ENCODE measurements at regions not wholly inside any gene's neighbourhood (a gene's known extent, or its start where the extent isn't known, plus 50 kb on each side); places are given as distances from the start of the nearest gene placed in this dataset.

DNA sequence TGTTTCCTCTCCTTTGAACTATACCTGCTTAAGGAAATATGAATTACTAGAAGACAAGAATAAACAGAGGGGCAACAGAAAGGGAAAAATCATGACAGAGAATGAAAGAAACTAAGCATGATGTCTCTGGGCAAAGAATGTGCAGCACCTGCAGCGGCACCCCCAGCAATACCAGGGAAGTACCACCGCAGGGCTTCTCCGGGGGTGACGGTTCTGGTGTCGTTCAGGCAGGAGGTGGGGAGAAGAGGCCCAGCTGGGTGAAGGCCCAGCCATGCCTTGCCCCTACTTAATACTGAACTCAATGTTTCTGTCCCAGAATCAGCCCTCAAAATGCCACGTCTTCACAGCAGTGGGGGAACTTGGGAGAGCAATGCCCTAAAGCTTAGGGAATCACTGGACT, 337.6 kb downstream of the CDC14C start:
- Histone ChIP-seq H3K27ac (ENCODE audit: insufficient read depth, low read length, poor library complexity, severe bottlenecking) (no peak overlapping the region), H3K4me1 (ENCODE audit: control insufficient read depth, insufficient read depth, low read length, poor library complexity, severe bottlenecking) (no peaks in the 10 kb centered on the region), H3K36me3 (ENCODE audit: control insufficient read depth, insufficient read depth, low read length) (no peaks in the 10 kb centered on the region), H3K27me3 (ENCODE audit: control insufficient read depth, insufficient read depth, low read length) (no peaks in the 10 kb centered on the region), H3K9me3 (ENCODE audit: control insufficient read depth in 2 of 2, low read length in 2 of 2) (no peaks in the 10 kb centered on the region), H3K4me3 (ENCODE audit: low read depth, low read length) (no peak overlapping the region)
- DNase-seq (peak in 1 of 3 donors; percentile 0), ATAC-seq (ENCODE audit: low read depth in 2 of 2) (no peak)
- no peaks in the 10 kb centered on the region for H3K27me3 Mint-ChIP-seq
- no peaks in the 10 kb centered on the region for H3K36me3 Mint-ChIP-seq
- H3K4me3 Mint-ChIP-seq, result no peak overlapping the region
- peaks cover 0 to 15% (median 3%) of the 10 kb centered on the region in 7 donors for H3K9me3 Mint-ChIP-seq
- no peaks in the 10 kb centered on the region for H3K4me1 Mint-ChIP-seq
- no peak overlapping the region for H3K27ac Mint-ChIP-seq

DNA sequence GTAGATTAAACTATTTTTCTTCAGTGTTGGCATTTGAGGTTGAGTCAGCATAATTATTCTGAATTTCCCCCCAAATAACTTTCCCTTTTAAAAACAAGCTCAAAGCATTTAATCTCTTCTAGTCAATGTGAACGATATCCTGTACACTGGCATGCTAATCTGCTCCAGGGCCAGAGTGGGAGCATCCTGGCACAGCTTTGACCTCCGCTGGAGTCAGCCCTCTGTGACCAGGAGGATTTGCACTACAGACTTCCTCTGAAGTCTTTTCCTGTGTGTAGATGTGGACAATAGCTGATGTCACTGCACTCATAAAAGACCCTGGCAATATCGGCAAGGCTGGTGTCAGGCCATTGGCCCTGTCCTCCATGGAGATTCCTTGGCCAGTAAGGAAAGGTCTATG, 340.2 kb downstream of the CDC14C start:
- Histone ChIP-seq H3K9me3 (ENCODE audit: control insufficient read depth in 2 of 2, low read length in 2 of 2) (no peaks in the 10 kb centered on the region), H3K4me3 (ENCODE audit: low read depth, low read length) (no peak overlapping the region), H3K4me1 (ENCODE audit: control insufficient read depth, insufficient read depth, low read length, poor library complexity, severe bottlenecking) (no peaks in the 10 kb centered on the region), H3K36me3 (ENCODE audit: control insufficient read depth, insufficient read depth, low read length) (no peaks in the 10 kb centered on the region), H3K27me3 (ENCODE audit: control insufficient read depth, insufficient read depth, low read length) (no peaks in the 10 kb centered on the region), H3K27ac (ENCODE audit: insufficient read depth, low read length, poor library complexity, severe bottlenecking) (no peak overlapping the region)
- Mint-ChIP-seq H3K36me3 (no peaks in the 10 kb centered on the region), H3K4me1 (no peaks in the 10 kb centered on the region), H3K9me3 (peaks cover 0 to 13% (median 2%) of the 10 kb centered on the region in 7 donors), H3K27me3 (no peaks in the 10 kb centered on the region), H3K4me3 (no peak overlapping the region), H3K27ac (no peak overlapping the region)
- DNase-seq (no peak), ATAC-seq (ENCODE audit: low read depth in 2 of 2) (no peak)

DNA sequence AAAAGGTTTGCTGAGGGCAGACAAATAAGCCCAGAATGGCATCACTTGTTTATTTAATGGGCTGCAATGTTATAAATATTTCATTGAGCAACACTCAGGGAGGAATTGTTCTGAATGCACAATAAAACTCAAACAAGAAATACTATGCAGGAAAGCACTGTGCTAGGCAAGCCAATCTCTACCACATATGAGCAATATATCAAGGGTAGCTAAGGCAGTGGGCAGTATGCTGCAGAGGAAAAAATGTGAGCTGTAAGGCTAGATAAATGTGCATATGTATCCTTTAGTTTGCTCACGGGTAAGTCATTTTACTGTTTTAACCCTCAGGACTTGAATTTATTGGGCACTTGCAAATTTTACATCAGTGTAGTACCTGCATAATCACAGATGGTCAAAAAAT, 349.6 kb downstream of the CDC14C start:
- no peak for ATAC-seq (ENCODE audit: low read depth in 2 of 2)
- H3K4me1 Mint-ChIP-seq, result no peaks in the 10 kb centered on the region
- no peak for DNase-seq
- Histone ChIP-seq H3K4me1 (ENCODE audit: control insufficient read depth, insufficient read depth, low read length, poor library complexity, severe bottlenecking) (no peaks in the 10 kb centered on the region), H3K27ac (ENCODE audit: insufficient read depth, low read length, poor library complexity, severe bottlenecking) (no peak overlapping the region), H3K36me3 (ENCODE audit: control insufficient read depth, insufficient read depth, low read length) (no peaks in the 10 kb centered on the region), H3K27me3 (ENCODE audit: control insufficient read depth, insufficient read depth, low read length) (no peaks in the 10 kb centered on the region), H3K9me3 (ENCODE audit: control insufficient read depth in 2 of 2, low read length in 2 of 2) (no peaks in the 10 kb centered on the region), H3K4me3 (ENCODE audit: low read depth, low read length) (no peak overlapping the region)
- peaks cover 0 to 10% (median under 1%) of the 10 kb centered on the region in 7 donors for H3K9me3 Mint-ChIP-seq
- no peak overlapping the region for H3K4me3 Mint-ChIP-seq
- H3K27me3 Mint-ChIP-seq, result no peaks in the 10 kb centered on the region
- H3K27ac Mint-ChIP-seq, result no peak overlapping the region
- no peaks in the 10 kb centered on the region for H3K36me3 Mint-ChIP-seq

DNA sequence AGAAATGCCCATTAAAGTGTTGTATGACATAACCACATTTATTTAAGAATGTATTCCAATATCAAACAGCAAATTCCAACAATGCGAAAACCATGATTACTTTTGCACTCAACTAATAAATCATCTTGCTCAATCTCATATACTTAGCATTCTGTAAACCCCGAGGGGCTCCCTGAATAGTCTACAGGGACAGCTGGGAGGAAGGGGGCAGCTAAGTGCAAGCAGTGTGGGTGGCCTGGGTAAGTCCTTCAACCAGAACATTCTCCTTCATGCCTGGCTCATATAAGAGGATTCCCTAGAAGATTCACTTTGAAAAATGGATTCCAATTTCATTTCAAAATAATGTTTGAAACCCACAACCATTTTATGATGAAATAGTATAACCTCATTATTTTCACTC, 355.5 kb downstream of the CDC14C start:
- H3K27ac ChIP-seq (ENCODE audit: insufficient read depth, low read length, poor library complexity, severe bottlenecking), result no peak overlapping the region
- H3K27ac Mint-ChIP-seq, result no peak overlapping the region
- H3K4me1 Mint-ChIP-seq, result no peaks in the 10 kb centered on the region
- H3K4me3 ChIP-seq (ENCODE audit: low read depth, low read length), result no peak overlapping the region
- peaks cover 0 to 15% (median 4%) of the 10 kb centered on the region in 7 donors for H3K9me3 Mint-ChIP-seq
- H3K36me3 ChIP-seq (ENCODE audit: control insufficient read depth, insufficient read depth, low read length), result no peaks in the 10 kb centered on the region
- H3K27me3 Mint-ChIP-seq, result no peaks in the 10 kb centered on the region
- DNase-seq (no peak), ATAC-seq (ENCODE audit: low read depth in 2 of 2) (no peak)
- no peak overlapping the region for H3K4me3 Mint-ChIP-seq
- no peaks in the 10 kb centered on the region for H3K27me3 ChIP-seq (ENCODE audit: control insufficient read depth, insufficient read depth, low read length)
- no peaks in the 10 kb centered on the region for H3K9me3 ChIP-seq (ENCODE audit: control insufficient read depth in 2 of 2, low read length in 2 of 2)
- no peaks in the 10 kb centered on the region for H3K36me3 Mint-ChIP-seq
- no peaks in the 10 kb centered on the region for H3K4me1 ChIP-seq (ENCODE audit: control insufficient read depth, insufficient read depth, low read length, poor library complexity, severe bottlenecking)

DNA sequence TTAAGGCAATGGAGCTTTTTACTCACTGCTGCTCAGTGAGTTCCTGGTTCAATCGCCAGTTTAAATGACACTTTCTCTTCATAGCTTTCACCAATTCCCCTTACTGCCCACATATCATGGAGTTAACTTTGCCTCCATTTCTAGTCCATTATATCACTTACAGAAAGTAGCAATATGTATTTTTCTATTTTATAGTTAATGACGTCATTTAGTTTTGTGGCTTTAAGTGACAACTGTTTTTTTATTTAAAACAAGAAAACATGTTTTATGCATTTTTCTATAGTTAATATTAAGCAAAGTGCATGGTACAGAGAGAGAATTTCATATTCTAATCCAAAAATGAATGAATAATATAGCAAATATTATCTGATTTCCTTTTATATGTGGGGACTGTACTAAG, 363.3 kb downstream of the CDC14C start:
- Mint-ChIP-seq H3K9me3 (peaks cover 0 to 9% (median 2%) of the 10 kb centered on the region in 7 donors), H3K27ac (no peak overlapping the region), H3K4me1 (no peaks in the 10 kb centered on the region), H3K4me3 (no peak overlapping the region), H3K36me3 (no peaks in the 10 kb centered on the region), H3K27me3 (no peaks in the 10 kb centered on the region)
- no peak for ATAC-seq (ENCODE audit: low read depth in 2 of 2)
- Histone ChIP-seq H3K9me3 (ENCODE audit: control insufficient read depth in 2 of 2, low read length in 2 of 2) (no peaks in the 10 kb centered on the region), H3K36me3 (ENCODE audit: control insufficient read depth, insufficient read depth, low read length) (no peaks in the 10 kb centered on the region), H3K4me3 (ENCODE audit: low read depth, low read length) (no peak overlapping the region), H3K27ac (ENCODE audit: insufficient read depth, low read length, poor library complexity, severe bottlenecking) (no peak overlapping the region), H3K4me1 (ENCODE audit: control insufficient read depth, insufficient read depth, low read length, poor library complexity, severe bottlenecking) (no peaks in the 10 kb centered on the region), H3K27me3 (ENCODE audit: control insufficient read depth, insufficient read depth, low read length) (no peaks in the 10 kb centered on the region)
- DNase-seq, result no peak

DNA sequence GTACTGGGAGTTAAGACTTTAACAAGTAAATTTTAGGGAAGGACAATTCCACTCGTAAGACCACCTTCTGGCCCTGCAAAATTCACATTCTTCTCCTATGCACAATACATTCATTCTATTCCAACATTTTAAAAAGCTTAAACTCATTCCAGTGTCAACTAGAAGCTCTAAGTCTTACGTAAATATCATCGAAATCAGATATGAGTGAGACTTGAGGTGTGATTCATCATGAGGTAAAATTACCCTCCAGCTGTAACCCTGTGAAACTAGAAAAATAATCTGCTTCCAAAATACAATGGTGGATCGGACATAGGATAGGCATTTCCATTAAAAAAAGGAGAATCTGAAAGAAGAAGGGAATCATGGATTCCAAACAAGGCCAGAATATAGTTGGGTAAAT, 370.3 kb downstream of the CDC14C start:
- H3K4me3 ChIP-seq (ENCODE audit: low read depth, low read length), result no peak overlapping the region
- Mint-ChIP-seq H3K27me3 (no peaks in the 10 kb centered on the region), H3K36me3 (no peaks in the 10 kb centered on the region), H3K4me1 (no peaks in the 10 kb centered on the region), H3K4me3 (no peak overlapping the region), H3K9me3 (peaks cover 0 to 11% (median 2%) of the 10 kb centered on the region in 7 donors), H3K27ac (no peak overlapping the region)
- ATAC-seq (ENCODE audit: low read depth in 2 of 2), result no peak
- no peak for DNase-seq
- no peaks in the 10 kb centered on the region for H3K36me3 ChIP-seq (ENCODE audit: control insufficient read depth, insufficient read depth, low read length)
- H3K9me3 ChIP-seq (ENCODE audit: control insufficient read depth in 2 of 2, low read length in 2 of 2), result no peaks in the 10 kb centered on the region
- H3K4me1 ChIP-seq (ENCODE audit: control insufficient read depth, insufficient read depth, low read length, poor library complexity, severe bottlenecking), result no peaks in the 10 kb centered on the region
- no peak overlapping the region for H3K27ac ChIP-seq (ENCODE audit: insufficient read depth, low read length, poor library complexity, severe bottlenecking)
- no peaks in the 10 kb centered on the region for H3K27me3 ChIP-seq (ENCODE audit: control insufficient read depth, insufficient read depth, low read length)

DNA sequence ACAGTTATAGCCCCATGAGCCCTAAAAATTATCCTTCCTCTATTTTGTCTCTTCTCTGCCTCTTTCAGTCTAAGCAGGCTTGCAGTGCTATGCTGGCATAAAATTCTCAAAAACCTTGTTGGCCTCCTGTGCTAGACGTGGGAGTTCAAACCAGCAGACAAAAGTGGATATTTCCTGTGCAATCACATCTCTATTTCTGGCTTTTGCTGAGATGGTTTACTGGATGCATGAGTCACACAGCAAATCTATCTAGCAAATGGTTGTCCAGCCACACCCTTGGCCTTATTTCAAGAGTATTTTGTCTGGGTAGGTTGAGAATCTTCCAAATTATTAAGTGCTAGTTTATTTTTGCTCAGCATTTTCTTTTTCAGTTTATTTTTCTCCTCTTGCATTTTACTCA, 370.8 kb downstream of the CDC14C start:
- H3K9me3 Mint-ChIP-seq, result peaks cover 0 to 11% (median 2%) of the 10 kb centered on the region in 7 donors
- Histone ChIP-seq H3K27ac (ENCODE audit: insufficient read depth, low read length, poor library complexity, severe bottlenecking) (no peak overlapping the region), H3K27me3 (ENCODE audit: control insufficient read depth, insufficient read depth, low read length) (no peaks in the 10 kb centered on the region), H3K4me3 (ENCODE audit: low read depth, low read length) (no peak overlapping the region), H3K36me3 (ENCODE audit: control insufficient read depth, insufficient read depth, low read length) (no peaks in the 10 kb centered on the region), H3K9me3 (ENCODE audit: control insufficient read depth in 2 of 2, low read length in 2 of 2) (no peaks in the 10 kb centered on the region), H3K4me1 (ENCODE audit: control insufficient read depth, insufficient read depth, low read length, poor library complexity, severe bottlenecking) (no peaks in the 10 kb centered on the region)
- ATAC-seq (ENCODE audit: low read depth in 2 of 2), result no peak
- H3K4me1 Mint-ChIP-seq, result no peaks in the 10 kb centered on the region
- DNase-seq, result no peak
- H3K4me3 Mint-ChIP-seq, result no peak overlapping the region
- H3K27me3 Mint-ChIP-seq, result no peaks in the 10 kb centered on the region
- H3K27ac Mint-ChIP-seq, result no peak overlapping the region
- H3K36me3 Mint-ChIP-seq, result no peaks in the 10 kb centered on the region

DNA sequence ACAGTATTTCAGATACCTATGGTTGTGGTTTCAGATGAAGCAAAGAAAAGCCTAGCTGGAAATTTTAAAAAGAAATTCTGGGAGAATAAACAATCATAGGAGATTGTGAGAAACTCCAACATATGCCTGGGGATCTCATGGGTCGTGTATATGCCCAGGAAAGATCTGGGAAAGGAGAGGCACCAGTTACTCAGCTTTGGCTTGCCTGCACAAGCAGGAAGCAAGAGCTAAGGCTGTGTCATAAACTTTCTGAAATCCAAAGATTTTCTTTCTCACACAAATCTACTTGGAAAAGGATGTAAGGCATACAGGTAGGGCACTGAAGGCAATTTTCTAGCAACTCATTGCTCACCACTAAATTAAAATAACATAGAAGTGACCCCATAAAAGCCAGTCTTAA, 373.6 kb downstream of the CDC14C start:
- no peaks in the 10 kb centered on the region for H3K9me3 ChIP-seq (ENCODE audit: control insufficient read depth in 2 of 2, low read length in 2 of 2)
- no peaks in the 10 kb centered on the region for H3K27me3 ChIP-seq (ENCODE audit: control insufficient read depth, insufficient read depth, low read length)
- Mint-ChIP-seq H3K4me1 (no peaks in the 10 kb centered on the region), H3K27ac (no peak overlapping the region), H3K4me3 (no peak overlapping the region), H3K9me3 (peaks cover 0 to 12% (median 7%) of the 10 kb centered on the region in 7 donors), H3K36me3 (no peaks in the 10 kb centered on the region), H3K27me3 (no peaks in the 10 kb centered on the region)
- no peak overlapping the region for H3K27ac ChIP-seq (ENCODE audit: insufficient read depth, low read length, poor library complexity, severe bottlenecking)
- no peaks in the 10 kb centered on the region for H3K4me1 ChIP-seq (ENCODE audit: control insufficient read depth, insufficient read depth, low read length, poor library complexity, severe bottlenecking)
- no peak for DNase-seq
- H3K36me3 ChIP-seq (ENCODE audit: control insufficient read depth, insufficient read depth, low read length), result no peaks in the 10 kb centered on the region
- no peak overlapping the region for H3K4me3 ChIP-seq (ENCODE audit: low read depth, low read length)
- ATAC-seq (ENCODE audit: low read depth in 2 of 2), result no peak
